GM12878 (cell line): ENCODE measurements at regions not wholly inside any gene's neighbourhood (a gene's known extent, or its start where the extent isn't known, plus 50 kb on each side); places are given as distances from the start of the nearest gene placed in this dataset.

Experiments
- ATAC-seq: fragments of 200-7000 bp; cut with Tn5 transposase; 3 replicates; pipeline ENCODE4 v1.9.1; 2020; ENCODE audit warnings: mild to moderate bottlenecking, moderate library complexity
- BruUV-seq: library from RNA; stranded (reverse); fragments of 400-500 nt; replicated peaks from 2 replicates; lab custom pipeline; 2021; lab: Mats Ljungman, UMichigan
- CTCF ChIA-PET: fragments of 300-600 bp; sonication (Branson Sonifier 250); formaldehyde crosslinking; extraction: SDS; loops from one replicate; lab custom pipeline; 2021; ENCODE audit warnings: inconsistent platforms; lab: Yijun Ruan, JAX
- POLR2A ChIA-PET: fragments of 350-600 bp; formaldehyde crosslinking; extraction: SDS; loops from one replicate; lab custom pipeline; 2021; ENCODE audit warnings: inconsistent platforms; lab: Charles Lee
- RAD21 ChIA-PET: fragments of 300-600 bp; sonication (Branson Sonifier 250); formaldehyde crosslinking; loops from one replicate; lab custom pipeline; 2023; ENCODE audit warnings: antibody characterized with exemption; ENCODE audit not compliant: unreplicated experiment; lab: Charles Lee
- SMC1A ChIA-PET: fragments of 300-600 bp; sonication (Branson Sonifier 250); formaldehyde crosslinking; loops from one replicate; lab custom pipeline; 2023; ENCODE audit not compliant: unreplicated experiment, uncharacterized antibody; lab: Charles Lee
- DNase-seq: peaks from one replicate; pipeline ENCODE4 v3.0.0-alpha.2; 2011; ENCODE audit warnings: low read depth, low spot score
- FAIRE-seq: peaks from 3 replicates; lab custom pipeline; 2011; peaks lifted over from hg19 to GRCh38; lab: Jason Lieb, UNC
- H2AFZ ChIP-seq: 2 replicates; pipeline ENCODE4 v1.6.0; 2011; ENCODE audit warnings: low read depth, low read length, control low read depth; ENCODE audit not compliant: control insufficient read depth
- H3K27ac ChIP-seq: 2 replicates; pipeline ENCODE4 v1.5.1; 2011; ENCODE audit warnings: control low read depth; ENCODE audit not compliant: control insufficient read depth, insufficient read depth
- H3K27me3 ChIP-seq, 2 experiments: replicated peaks in 1 of 2; 2 replicates each; pipeline versions ENCODE4 v1.6.0 to v1.6.1; 2011; ENCODE audit warnings: low read length in 1 of 2; ENCODE audit not compliant: control insufficient read depth in 2 of 2, insufficient read depth in 2 of 2
- H3K36me3 ChIP-seq, 2 experiments: 2 replicates each; pipeline ENCODE4 v1.5.1; 2011; ENCODE audit warnings: low read length in 1 of 2; ENCODE audit not compliant: control insufficient read depth in 2 of 2, insufficient read depth in 2 of 2
- H3K4me1 ChIP-seq: 2 replicates; pipeline ENCODE4 v1.6.1; 2011; ENCODE audit warnings: mild to moderate bottlenecking, low read length, moderate library complexity, mixed read lengths; ENCODE audit not compliant: control insufficient read depth, insufficient read depth
- H3K4me2 ChIP-seq: 2 replicates; pipeline ENCODE4 v1.6.0; 2011; ENCODE audit warnings: control low read depth; ENCODE audit not compliant: control insufficient read depth, insufficient read depth
- H3K4me3 ChIP-seq: fragments of 200-600 bp; sonication (generic); 2 replicates; pipeline ENCODE4 v1.5.1; 2016
- H3K79me2 ChIP-seq: 2 replicates; pipeline ENCODE4 v1.6.0; 2011; ENCODE audit warnings: low read length; ENCODE audit not compliant: control insufficient read depth, insufficient read depth
- H3K9ac ChIP-seq: 2 replicates; pipeline ENCODE4 v1.8.0; 2011; ENCODE audit warnings: low read length, control low read depth, mixed read lengths; ENCODE audit not compliant: control insufficient read depth, insufficient read depth
- H3K9me3 ChIP-seq: replicated peaks from 3 replicates; pipeline ENCODE4 v1.5.1; 2011; ENCODE audit warnings: mild to moderate bottlenecking, low read length; ENCODE audit not compliant: control insufficient read depth, insufficient read depth
- H4K20me1 ChIP-seq: 2 replicates; pipeline ENCODE4 v1.6.0; 2011; ENCODE audit not compliant: control insufficient read depth, insufficient read depth
- ATF3 ChIP-seq: IDR thresholded peaks from 2 replicates; pipeline ENCODE4 v1.6.1; 2011; ENCODE audit warnings: low read depth, mild to moderate bottlenecking, low read length, moderate library complexity, borderline replicate concordance; ENCODE audit errors: extremely low read depth
- EED ChIP-seq: sonication (generic); IDR thresholded peaks from 2 replicates; pipeline ENCODE4 v1.6.1; 2016; ENCODE audit warnings: antibody characterized with exemption, low read depth
- MAX ChIP-seq: IDR thresholded peaks from 2 replicates; pipeline ENCODE4 v1.6.1; 2012; ENCODE audit warnings: low read depth, low read length, improper control_type of control experiment
- MYC ChIP-seq: IDR thresholded peaks from 2 replicates; pipeline ENCODE4 v1.6.1; 2011; ENCODE audit warnings: mild to moderate bottlenecking, low read length, moderate library complexity, inconsistent platforms; ENCODE audit not compliant: insufficient read depth, insufficient replicate concordance, insufficient read length, severe bottlenecking
- POLR2A ChIP-seq: IDR thresholded peaks from 2 replicates; pipeline ENCODE4 v1.6.1; 2011; ENCODE audit warnings: low read depth, mild to moderate bottlenecking, low read length
- RFX5 ChIP-seq: IDR thresholded peaks from 2 replicates; pipeline ENCODE4 v1.6.1; 2011; ENCODE audit warnings: low read depth, low read length, improper control_type of control experiment
- ZBED1 ChIP-seq: IDR thresholded peaks from 2 replicates; pipeline ENCODE4 v1.6.1; 2016; ENCODE audit warnings: borderline replicate concordance
- ZSCAN29 ChIP-seq: fragments of 450-650 bp; IDR thresholded peaks from 2 replicates; pipeline ENCODE4 v1.6.1; 2017; ENCODE audit warnings: mild to moderate bottlenecking, moderate library complexity
- WGBS: methylation state at CpG from one replicate; pipeline ENCODE4 v1.1.6; 2016; ENCODE audit warnings: low lambda C conversion rate; ENCODE audit not compliant: insufficient replicate concordance, insufficient coverage; ENCODE audit errors: missing lambda C conversion rate; 5-methylcytosine and 5-hydroxymethylcytosine counted together
- in situ Hi-C: fragments of 300-500 bp; cut with MboI; formaldehyde crosslinking; loops from 9 replicates; pipeline ENCODE4 v1.14.3; 2018; ENCODE audit warnings: mixed read lengths
- intact Hi-C: fragments of 100-400 bp; cut with micrococcal nuclease; formaldehyde crosslinking; loops from one replicate; pipeline ENCODE4 v1.14.2; 2022; ENCODE audit not compliant: unreplicated experiment
- TF ChIP-seq, protein P1 (sequence below): fragments of 450-650 bp; IDR thresholded peaks from 2 replicates; pipeline ENCODE4 v1.6.1; 2017; ENCODE audit warnings: low read depth, mild to moderate bottlenecking, moderate library complexity
- TF ChIP-seq, protein P2 (sequence below), 3 experiments: IDR thresholded peaks in 2 of 3; conservative IDR thresholded peaks in 1 of 3; 2 replicates each; pipeline ENCODE4 v1.5.1; 2011; ENCODE audit warnings: low read depth in 3 of 3, low read length in 3 of 3, mild to moderate bottlenecking in 3 of 3, control low read depth in 2 of 3, moderate library complexity in 2 of 3, inconsistent platforms in 1 of 3, mixed read lengths in 1 of 3; ENCODE audit not compliant: control insufficient read depth in 2 of 3, insufficient read depth in 1 of 3; ENCODE audit errors: extremely low read depth in 1 of 3

- TF ChIP-seq ZBED1 (no peak), MYC (no peak), ATF3 (no peak)
- TF ChIP-seq, all 136 proteins: peak for 0
Observed at GRCh38 chr4:132866616-132867015, 282.5 kb upstream of the PCDH10 start (continued).

GRCh38 chr4:132893787-132894186 is 255.3 kb upstream of the PCDH10 start:
- no TSS peak for BruUV-seq
- no peak for FAIRE-seq

More at GRCh38 chr4:132893787-132894186, 255.3 kb upstream of the PCDH10 start:
- Histone ChIP-seq H3K27me3 (no peaks in the 10 kb centered on the region), H3K9me3 (no peaks in the 10 kb centered on the region), H2AFZ (no peak overlapping the region), H3K27ac (no peak overlapping the region), H3K4me3 (no peak overlapping the region), H3K4me1 (no peaks in the 10 kb centered on the region), H3K36me3 (no peaks in the 10 kb centered on the region), H3K79me2 (no peaks in the 10 kb centered on the region), H3K9ac (no peak overlapping the region), H3K4me2 (no peak overlapping the region), H4K20me1 (no peaks in the 10 kb centered on the region)
- TF ChIP-seq ZSCAN29, result no peak
- TF ChIP-seq, protein P1, sequence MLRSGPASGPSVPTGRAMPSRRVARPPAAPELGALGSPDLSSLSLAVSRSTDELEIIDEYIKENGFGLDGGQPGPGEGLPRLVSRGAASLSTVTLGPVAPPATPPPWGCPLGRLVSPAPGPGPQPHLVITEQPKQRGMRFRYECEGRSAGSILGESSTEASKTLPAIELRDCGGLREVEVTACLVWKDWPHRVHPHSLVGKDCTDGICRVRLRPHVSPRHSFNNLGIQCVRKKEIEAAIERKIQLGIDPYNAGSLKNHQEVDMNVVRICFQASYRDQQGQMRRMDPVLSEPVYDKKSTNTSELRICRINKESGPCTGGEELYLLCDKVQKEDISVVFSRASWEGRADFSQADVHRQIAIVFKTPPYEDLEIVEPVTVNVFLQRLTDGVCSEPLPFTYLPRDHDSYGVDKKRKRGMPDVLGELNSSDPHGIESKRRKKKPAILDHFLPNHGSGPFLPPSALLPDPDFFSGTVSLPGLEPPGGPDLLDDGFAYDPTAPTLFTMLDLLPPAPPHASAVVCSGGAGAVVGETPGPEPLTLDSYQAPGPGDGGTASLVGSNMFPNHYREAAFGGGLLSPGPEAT, result no peak
- TF ChIP-seq EED, result no peak
- TF ChIP-seq, protein P2, sequence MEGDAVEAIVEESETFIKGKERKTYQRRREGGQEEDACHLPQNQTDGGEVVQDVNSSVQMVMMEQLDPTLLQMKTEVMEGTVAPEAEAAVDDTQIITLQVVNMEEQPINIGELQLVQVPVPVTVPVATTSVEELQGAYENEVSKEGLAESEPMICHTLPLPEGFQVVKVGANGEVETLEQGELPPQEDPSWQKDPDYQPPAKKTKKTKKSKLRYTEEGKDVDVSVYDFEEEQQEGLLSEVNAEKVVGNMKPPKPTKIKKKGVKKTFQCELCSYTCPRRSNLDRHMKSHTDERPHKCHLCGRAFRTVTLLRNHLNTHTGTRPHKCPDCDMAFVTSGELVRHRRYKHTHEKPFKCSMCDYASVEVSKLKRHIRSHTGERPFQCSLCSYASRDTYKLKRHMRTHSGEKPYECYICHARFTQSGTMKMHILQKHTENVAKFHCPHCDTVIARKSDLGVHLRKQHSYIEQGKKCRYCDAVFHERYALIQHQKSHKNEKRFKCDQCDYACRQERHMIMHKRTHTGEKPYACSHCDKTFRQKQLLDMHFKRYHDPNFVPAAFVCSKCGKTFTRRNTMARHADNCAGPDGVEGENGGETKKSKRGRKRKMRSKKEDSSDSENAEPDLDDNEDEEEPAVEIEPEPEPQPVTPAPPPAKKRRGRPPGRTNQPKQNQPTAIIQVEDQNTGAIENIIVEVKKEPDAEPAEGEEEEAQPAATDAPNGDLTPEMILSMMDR (IDR thresholded peaks at IDR 0.05 in 2 of 3, conservative IDR thresholded peaks at IDR 0.05 in 1 of 3; ENCODE audit: control insufficient read depth in 2 of 3, extremely low read depth in 1 of 3, insufficient read depth in 1 of 3, low read depth in 3 of 3, low read length in 3 of 3), result no peak
- no peak for TF ChIP-seq POLR2A
- TF ChIP-seq MAX, result no peak
- no peak for TF ChIP-seq RFX5
- RAD21 ChIA-PET, result interaction anchor here (1.4 kb wide), 1 partner anchor 101 kb away, joined by 3 read pairs; no protein-coding TSS in a partner anchor
- CTCF ChIA-PET, result no interaction called here
- POLR2A ChIA-PET, result no interaction called here
- in situ Hi-C loops (no loop called here), intact Hi-C loops (no loop called here)
- DNase-seq (no peak), ATAC-seq (no peak)
- SMC1A ChIA-PET, result no interaction called here
- WGBS, result 10% methylated on average over 3 of the region's 3 CpGs
